ENCODE measurements at regions not wholly inside any gene's neighbourhood (a gene's known extent, or its start where the extent isn't known, plus 50 kb on each side); places are given as distances from the start of the nearest gene placed in this dataset.

GRCh38 chr1:166237675-166238074 is 70.9 kb upstream of the FAM78B start:
- no peak overlapping the region for H2BK20ac ChIP-seq (ENCODE audit: low read depth, low read length, poor library complexity, severe bottlenecking)
- no peak overlapping the region for H4K91ac ChIP-seq (ENCODE audit: insufficient read length, low read depth, low read length)
- H3K23ac ChIP-seq (ENCODE audit: insufficient read length, low read depth, low read length) = no peak overlapping the region
- no peak overlapping the region for H3T11ph ChIP-seq (ENCODE audit: low read length)
- Mint-ChIP-seq H3K4me3 (no peak overlapping the region), H3K36me3 (ENCODE audit: insufficient read depth in 1 of 3, low read depth in 3 of 3) (no peaks in the 10 kb centered on the region; a peak in 1 of 7 replicates), H3K4me1 (peaks cover 3% of the 10 kb centered on the region in 2 experiments; a peak in 3 of 4 replicates), H3K27ac (no peak overlapping the region), H3K27me3 (ENCODE audit: low read depth) (peaks cover under 1% of the 10 kb centered on the region; the same call in 1 of the 2 replicates), H3K9me3 (peaks cover 0 to 4% of the 10 kb centered on the region in 2 experiments; a peak in 3 of 5 replicates)
- no peak overlapping the region for H2AFZ ChIP-seq (ENCODE audit: low read length)
- TF ChIP-seq CTCF (conservative IDR thresholded peaks at IDR 0.05) = no peak
- no peaks in the 10 kb centered on the region for H3K79me2 ChIP-seq (ENCODE audit: insufficient read depth, low read length)
- H3K14ac ChIP-seq (ENCODE audit: insufficient read depth, low read length) = no peak overlapping the region
- no peak overlapping the region for H3K56ac ChIP-seq (ENCODE audit: insufficient read length, low read depth, low read length)
- no peaks in the 10 kb centered on the region for H3K79me1 ChIP-seq (ENCODE audit: insufficient read depth, low read depth, low read length, poor library complexity, severe bottlenecking)
- no peak overlapping the region for H2AK5ac ChIP-seq (ENCODE audit: insufficient read length, low read length)
- no peak overlapping the region for H2BK12ac ChIP-seq (ENCODE audit: insufficient read length, low read depth, low read length)
- H4K20me1 ChIP-seq (ENCODE audit: control insufficient read depth, insufficient read depth, insufficient read length) = no peaks in the 10 kb centered on the region
- no peaks in the 10 kb centered on the region for H3K9me3 ChIP-seq (ENCODE audit: control insufficient read depth, low read depth, low read length)
- H3K4me2 ChIP-seq (ENCODE audit: insufficient read depth, insufficient read length, low read length) = no peak overlapping the region
- no peak overlapping the region for H3K4ac ChIP-seq (ENCODE audit: low read depth, low read length)
- no peak overlapping the region for H2BK5ac ChIP-seq (ENCODE audit: insufficient read length, low read length)
- H2BK15ac ChIP-seq (ENCODE audit: low read depth, low read length) = no peak overlapping the region
- H3K18ac ChIP-seq (ENCODE audit: insufficient read length, low read depth, low read length) = no peak overlapping the region
- no CpG with 5 or more reads among the region's 1 CpG for WGBS (ENCODE audit: extremely low coverage, insufficient read length, low lambda C conversion rate)
- no peaks in the 10 kb centered on the region for H3K23me2 ChIP-seq (ENCODE audit: insufficient read length, low read depth, low read length, poor library complexity, severe bottlenecking)
- H3K27ac ChIP-seq (ENCODE audit: insufficient read length, low read depth, low read length) = no peak overlapping the region
- DNase-seq = no peak
- H3K27me3 ChIP-seq (ENCODE audit: insufficient read depth, low read length) = no peaks in the 10 kb centered on the region
- H3K9ac ChIP-seq (ENCODE audit: extremely low read depth, insufficient read length, low read length) = no peak overlapping the region
- H4K8ac ChIP-seq (replicated peaks; ENCODE audit: insufficient read length, low read depth, low read length) = no peak overlapping the region
- no peak overlapping the region for H4K5ac ChIP-seq (ENCODE audit: insufficient read length, low read depth, low read length)
- no peaks in the 10 kb centered on the region for H3K4me1 ChIP-seq (ENCODE audit: insufficient read depth, low read length)
- H2BK120ac ChIP-seq (ENCODE audit: low read depth, low read length, poor library complexity, severe bottlenecking) = no peak overlapping the region

All from H9 (cell line).